Upper lobe of left lung (tissue), 6 donors: ENCODE measurements at regions not wholly inside any gene's neighbourhood (a gene's known extent, or its start where the extent isn't known, plus 50 kb on each side); places are given as distances from the start of the nearest gene placed in this dataset.

ENCODE experiments used
- ATAC-seq, 2 donors: fragments of 200-7000 bp; cut with Tn5 transposase; one replicate each; pipeline ENCODE4 v1.9.1; 2022; ENCODE audit warnings: mild to moderate bottlenecking in 2 of 2, moderate library complexity in 2 of 2; ENCODE audit not compliant: low FRiP score in 2 of 2
- DNase-seq, 2 donors: peaks; one replicate each; pipeline ENCODE4 v3.0.0-alpha.2; 2019 to 2020
- H3K27ac ChIP-seq, 4 donors: fragments of 200-600 bp; sonication (generic); one replicate each; pipeline ENCODE4 v1.5.1; 2016 to 2019
- H3K27me3 ChIP-seq, 4 donors: fragments of 200-600 bp; sonication (generic); one replicate each; pipeline ENCODE4 v1.5.1; 2017 to 2019
- H3K36me3 ChIP-seq, 4 donors: fragments of 200-600 bp; sonication (generic); one replicate each; pipeline ENCODE4 v1.5.1; 2016 to 2019
- H3K4me1 ChIP-seq, 4 donors: fragments of 200-600 bp; sonication (generic); one replicate each; pipeline ENCODE4 v1.5.1; 2018 to 2019
- H3K4me3 ChIP-seq, 4 donors: fragments of 200-600 bp; sonication (generic); one replicate each; pipeline ENCODE4 v1.5.1; 2017 to 2019; ENCODE audit warnings: mild to moderate bottlenecking in 2 of 4, moderate library complexity in 1 of 4
- H3K9me3 ChIP-seq, 4 donors: fragments of 200-600 bp; sonication (generic); one replicate each; pipeline ENCODE4 v1.5.1; 2018 to 2019
- CTCF ChIP-seq, 6 experiments: fragments of 450-650 bp in 4 of 6; fragments of 200-600 bp in 2 of 6; sonication (generic) in 2 of 6; IDR thresholded peaks; one replicate each; pipeline ENCODE4 v1.5.1; 2016 to 2019; ENCODE audit warnings: antibody characterized with exemption in 6 of 6
- EP300 ChIP-seq, 4 donors: sonication (generic); formaldehyde crosslinking; IDR thresholded peaks; one replicate each; pipeline ENCODE4 v1.5.1; 2017; ENCODE audit warnings: antibody characterized with exemption in 4 of 4, control low read depth in 2 of 4
- POLR2A ChIP-seq, 4 donors: fragments of 450-650 bp; IDR thresholded peaks; one replicate each; pipeline ENCODE4 v1.5.1; 2016 to 2017; ENCODE audit warnings: antibody characterized with exemption in 4 of 4, mild to moderate bottlenecking in 2 of 4
- POLR2AphosphoS5 ChIP-seq, 2 donors: sonication (generic); formaldehyde crosslinking; IDR thresholded peaks; one replicate each; pipeline ENCODE4 v1.5.1; 2017; ENCODE audit warnings: antibody characterized with exemption in 2 of 2
- WGBS, 2 donors: methylation state at CpG; one replicate each; pipeline ENCODE4 v1.1.5; 2017 to 2018; 5-methylcytosine and 5-hydroxymethylcytosine counted together
- donor health status: DM: no; HTN: no; CAD: no; lungs with moderate emphysema.
- donor health status: DM: no; HTN: yes; CAD: no; lungs with severe emphysema.

GRCh38 chr2:70368545-70368944 is 66.7 kb upstream of the FAM136A start:
- H3K4me1 ChIP-seq = no peaks in the 10 kb centered on the region
- WGBS, 2 donors = 88% methylated on average over 4 of the region's 4 CpGs
- H3K36me3 ChIP-seq = no peaks in the 10 kb centered on the region
- no peak for TF ChIP-seq POLR2A (IDR thresholded peaks at IDR 0.05)
- TF ChIP-seq CTCF (IDR thresholded peaks at IDR 0.05) = no peak
- TF ChIP-seq EP300 (IDR thresholded peaks at IDR 0.05) = no peak
- no peak for TF ChIP-seq POLR2AphosphoS5 (IDR thresholded peaks at IDR 0.05)
- no peak for DNase-seq
- H3K9me3 ChIP-seq = no peaks in the 10 kb centered on the region
- H3K27me3 ChIP-seq = no peaks in the 10 kb centered on the region
- no peak overlapping the region for H3K27ac ChIP-seq
- no peak for ATAC-seq
- no peak overlapping the region for H3K4me3 ChIP-seq

GRCh38 chr2:70367722-70368323 is 66.0 kb upstream of the FAM136A start:
- WGBS, 2 donors = 60 to 83% methylated on average over 8 of the region's 8 CpGs
- H3K9me3 ChIP-seq = no peaks in the 10 kb centered on the region
- peak in 1 of 2 donors; percentile 18 for ATAC-seq
- H3K27me3 ChIP-seq = no peaks in the 10 kb centered on the region
- TF ChIP-seq POLR2AphosphoS5 (IDR thresholded peaks at IDR 0.05) (no peak), EP300 (IDR thresholded peaks at IDR 0.05) (no peak), CTCF (IDR thresholded peaks at IDR 0.05) (no peak), POLR2A (IDR thresholded peaks at IDR 0.05) (no peak)
- H3K36me3 ChIP-seq = no peaks in the 10 kb centered on the region
- H3K4me3 ChIP-seq = no peak overlapping the region
- H3K4me1 ChIP-seq = no peaks in the 10 kb centered on the region
- H3K27ac ChIP-seq = no peak overlapping the region
- no peak for DNase-seq

- no peak overlapping the region for H3K4me3 ChIP-seq
Observed at GRCh38 chr2:70362661-70363060, 60.8 kb upstream of the FAM136A start.

GRCh38 chr2:70360661-70361270 is 58.9 kb upstream of the FAM136A start:
- H3K4me3 ChIP-seq = no peak overlapping the region
- H3K9me3 ChIP-seq = no peaks in the 10 kb centered on the region
- H3K36me3 ChIP-seq = no peaks in the 10 kb centered on the region
- no peak for TF ChIP-seq POLR2A (IDR thresholded peaks at IDR 0.05)
- no peak for TF ChIP-seq CTCF (IDR thresholded peaks at IDR 0.05)
- no peak for TF ChIP-seq POLR2AphosphoS5 (IDR thresholded peaks at IDR 0.05)
- TF ChIP-seq EP300 (IDR thresholded peaks at IDR 0.05) = no peak
- no peak for ATAC-seq
- no peaks in the 10 kb centered on the region for H3K4me1 ChIP-seq
- WGBS, 2 donors = 77 to 87% methylated on average over 3 of the region's 3 CpGs
- DNase-seq = no peak
- no peak overlapping the region for H3K27ac ChIP-seq
- H3K27me3 ChIP-seq = no peaks in the 10 kb centered on the region

More at GRCh38 chr2:70362661-70363060, 60.8 kb upstream of the FAM136A start:
- DNase-seq (no peak), ATAC-seq (no peak)
- H3K4me1 ChIP-seq = no peaks in the 10 kb centered on the region
- H3K27me3 ChIP-seq = no peaks in the 10 kb centered on the region
- no peaks in the 10 kb centered on the region for H3K9me3 ChIP-seq
- 80 to 85% methylated on average over 6 of the region's 6 CpGs for WGBS, 2 donors
- no peak overlapping the region for H3K27ac ChIP-seq
- H3K36me3 ChIP-seq = no peaks in the 10 kb centered on the region
- TF ChIP-seq CTCF (IDR thresholded peaks at IDR 0.05) (no peak), POLR2A (IDR thresholded peaks at IDR 0.05) (no peak), EP300 (IDR thresholded peaks at IDR 0.05) (no peak), POLR2AphosphoS5 (IDR thresholded peaks at IDR 0.05) (no peak)

- WGBS, 2 donors = 57 to 64% methylated on average over 6 of the region's 6 CpGs
- ATAC-seq = no peak
Observed at GRCh38 chr2:70357684-70358071, 55.8 kb upstream of the FAM136A start.

More at GRCh38 chr2:70357684-70358071, 55.8 kb upstream of the FAM136A start:
- no peaks in the 10 kb centered on the region for H3K4me1 ChIP-seq
- DNase-seq = no peak
- H3K4me3 ChIP-seq = no peak overlapping the region
- TF ChIP-seq POLR2A (IDR thresholded peaks at IDR 0.05) (no peak), CTCF (IDR thresholded peaks at IDR 0.05) (no peak), POLR2AphosphoS5 (IDR thresholded peaks at IDR 0.05) (no peak), EP300 (IDR thresholded peaks at IDR 0.05) (no peak)
- H3K27me3 ChIP-seq = no peaks in the 10 kb centered on the region
- H3K27ac ChIP-seq = no peak overlapping the region
- no peaks in the 10 kb centered on the region for H3K9me3 ChIP-seq
- no peaks in the 10 kb centered on the region for H3K36me3 ChIP-seq
